ENCODE measurements at regions not wholly inside any gene's neighbourhood (a gene's known extent, or its start where the extent isn't known, plus 50 kb on each side); places are given as distances from the start of the nearest gene placed in this dataset.
"Not testable (repeated sequence)": the region's sequence is repeated elsewhere in the genome, so short reads cannot be mapped to it uniquely, and the experiment has no call there.

DNA sequence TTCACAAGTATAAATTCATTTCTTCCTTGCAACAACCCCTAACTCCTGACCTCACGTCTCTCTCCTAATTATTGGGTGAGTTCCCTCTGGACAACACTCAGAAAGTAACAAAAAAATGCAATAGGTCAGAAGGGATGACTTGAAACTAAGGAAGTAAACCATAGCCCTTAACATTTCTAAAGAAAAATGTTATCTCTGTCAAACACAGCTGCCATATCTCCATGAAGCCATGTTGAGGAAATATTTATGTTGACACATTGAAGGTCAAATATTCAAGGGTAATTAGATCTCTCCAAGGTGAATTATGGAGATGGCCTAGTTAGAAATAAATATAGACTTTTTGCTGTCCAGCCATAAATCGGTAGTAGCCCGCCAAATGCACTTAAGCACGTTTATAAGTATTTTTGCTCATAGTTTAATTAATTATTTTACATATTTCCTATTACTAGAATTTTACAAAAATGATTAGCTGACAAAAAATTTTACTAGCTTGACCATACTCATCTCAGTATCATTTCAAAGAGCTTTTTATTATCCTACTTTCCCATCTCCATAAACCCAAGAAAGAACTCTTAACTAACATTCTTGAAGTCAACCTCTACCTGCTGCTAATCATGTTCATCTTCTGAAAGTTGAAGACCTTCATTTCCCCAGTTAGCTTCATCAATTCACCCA, 160.1 kb upstream of the PKN2 start:
- no peak for DNase-seq

DNA sequence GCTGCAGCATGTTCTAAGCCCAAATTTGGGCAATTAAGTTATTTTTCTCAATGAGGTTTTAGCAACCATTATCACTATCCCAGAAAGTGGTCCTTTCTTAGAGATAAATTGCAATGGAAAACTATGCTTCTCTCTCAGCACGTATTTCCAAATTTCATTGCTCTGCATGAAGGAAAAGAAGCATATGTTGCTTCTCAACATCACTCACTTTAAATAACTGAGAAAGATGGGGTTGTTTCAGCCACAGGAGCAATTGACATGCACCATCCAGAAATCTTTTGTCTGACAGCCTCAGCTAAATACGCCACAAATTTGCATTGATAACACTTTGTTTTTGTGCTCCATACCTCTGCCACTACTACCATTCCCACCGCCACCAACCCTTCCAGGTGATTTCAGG, 157.6 kb upstream of the PKN2 start:
- DNase-seq, result no peak

DNA sequence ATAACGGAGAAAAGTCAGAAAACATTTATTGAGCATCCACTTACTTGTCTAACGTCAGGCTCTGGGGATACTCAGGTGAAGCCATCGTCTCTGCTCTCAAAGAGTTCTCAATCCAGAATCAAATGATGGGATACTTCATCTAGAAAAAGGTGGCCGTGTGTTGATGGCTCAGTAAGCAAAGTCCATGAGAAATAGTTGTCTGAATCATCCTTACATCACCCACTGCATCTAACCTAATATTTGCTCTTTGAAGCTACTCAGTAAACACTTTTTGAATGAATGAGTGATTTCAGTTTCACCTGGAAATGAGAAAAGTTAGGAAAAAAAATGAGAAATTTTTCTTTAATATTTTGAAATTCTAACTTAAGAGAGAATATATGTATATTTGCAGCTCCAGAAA, 155.3 kb upstream of the PKN2 start:
- DNase-seq, result no peak

DNA sequence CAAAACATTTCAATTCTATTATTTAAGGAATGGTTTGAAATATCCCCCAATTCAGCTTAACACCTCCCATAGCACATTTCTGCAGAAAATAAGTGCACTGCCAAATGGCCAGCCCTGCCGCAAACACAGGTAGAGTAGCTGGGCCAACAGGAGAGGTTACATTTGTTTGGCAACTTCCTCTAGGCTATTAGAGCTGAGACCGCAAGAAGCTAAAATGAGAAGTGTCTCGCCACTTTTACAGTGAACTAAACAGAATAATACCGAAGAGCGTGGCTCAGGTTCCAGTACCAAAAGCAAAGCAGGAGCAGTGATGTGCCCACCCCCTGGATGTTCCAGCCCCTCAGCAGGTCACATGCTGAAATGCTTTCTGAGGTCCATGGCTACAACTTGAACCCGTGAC, 154.5 kb upstream of the PKN2 start:
- no peak for DNase-seq

DNA sequence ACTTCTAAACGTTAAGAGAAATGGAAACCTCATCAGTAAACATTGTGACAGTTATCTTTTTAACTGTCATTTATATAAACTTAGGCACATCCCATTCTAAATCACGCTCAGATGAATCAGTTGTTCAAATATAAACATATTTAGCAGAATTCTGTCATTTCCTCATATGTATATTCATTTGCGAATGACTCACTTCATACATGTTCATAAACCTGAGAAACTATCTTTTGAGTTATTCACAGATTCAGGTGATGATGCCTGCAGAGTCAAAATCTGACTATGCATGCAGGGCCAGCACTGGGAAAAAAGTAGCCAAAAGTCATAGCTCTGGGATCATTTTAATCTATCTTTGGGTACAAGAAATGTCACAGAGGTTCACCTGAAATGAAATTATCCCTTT, 153.8 kb upstream of the PKN2 start:
- no peak for DNase-seq

DNA sequence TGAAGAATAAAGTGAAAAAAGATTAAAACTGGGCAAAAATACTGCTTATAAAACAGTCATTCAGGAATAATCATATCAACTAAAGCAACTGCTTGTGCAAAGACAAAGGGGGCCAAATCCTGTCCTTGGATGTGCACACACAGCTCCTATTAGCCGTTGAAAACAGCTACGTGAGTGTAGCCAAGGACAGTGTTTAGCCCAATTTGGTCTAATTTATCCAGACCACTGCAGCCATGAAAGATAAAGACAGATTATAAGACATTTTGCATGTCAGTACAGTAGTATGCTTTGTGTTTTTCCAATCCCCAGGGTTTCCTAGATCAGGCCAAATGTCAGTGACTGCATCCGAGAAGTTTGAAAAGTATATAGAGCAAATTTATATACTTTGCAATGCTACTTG, 146.3 kb upstream of the PKN2 start:
- no peak for DNase-seq

DNA sequence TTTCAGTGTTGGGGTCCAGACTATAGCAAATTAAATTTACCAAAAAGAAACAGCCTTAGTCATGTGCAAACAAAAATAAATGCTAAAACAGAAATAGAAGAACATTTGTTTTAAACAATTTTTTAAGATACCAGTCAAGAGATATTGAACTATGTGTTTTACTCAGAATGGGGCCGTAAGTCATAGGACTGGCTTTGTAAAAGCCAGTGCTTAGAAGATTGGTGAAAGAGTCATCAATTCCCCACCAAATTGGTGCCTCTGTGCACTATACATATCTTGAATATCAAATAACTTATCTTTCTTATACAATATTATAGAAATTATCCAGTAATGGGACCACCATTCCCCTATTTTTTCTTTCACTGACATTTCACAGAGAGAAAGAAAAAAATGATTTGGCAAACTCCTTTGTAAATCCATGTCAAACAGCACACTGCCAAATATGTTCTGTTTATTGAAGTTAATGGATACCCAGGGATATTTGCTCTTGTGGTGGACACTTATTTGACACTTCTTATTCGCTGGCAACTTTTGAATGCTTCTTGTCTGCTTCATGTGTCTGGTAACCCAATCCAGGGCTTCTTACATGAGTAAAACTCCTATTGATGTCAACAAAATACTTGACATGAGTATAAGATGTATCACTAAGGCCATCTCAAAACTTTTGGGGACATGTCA, 145.7 kb upstream of the PKN2 start:
- no peak for DNase-seq

DNA sequence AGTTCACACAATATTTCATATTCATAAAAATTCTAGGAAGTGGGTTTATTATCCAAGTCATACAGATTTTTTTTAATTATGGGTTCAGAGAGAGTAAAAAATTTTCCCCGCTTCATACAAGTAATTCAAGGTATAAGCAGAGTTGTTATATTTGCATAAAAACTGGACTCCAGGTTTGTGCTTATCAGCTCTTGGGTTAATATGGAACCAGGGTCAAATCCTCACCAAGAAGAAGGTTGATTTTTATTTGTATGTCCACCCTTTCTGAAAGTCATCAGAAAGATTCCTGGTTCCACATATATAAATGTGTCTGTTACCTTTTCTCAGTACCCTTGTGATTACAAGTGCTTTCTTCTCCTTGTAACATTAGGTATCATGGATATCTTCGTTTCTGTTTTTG, 143.8 kb upstream of the PKN2 start:
- no peak for DNase-seq

DNA sequence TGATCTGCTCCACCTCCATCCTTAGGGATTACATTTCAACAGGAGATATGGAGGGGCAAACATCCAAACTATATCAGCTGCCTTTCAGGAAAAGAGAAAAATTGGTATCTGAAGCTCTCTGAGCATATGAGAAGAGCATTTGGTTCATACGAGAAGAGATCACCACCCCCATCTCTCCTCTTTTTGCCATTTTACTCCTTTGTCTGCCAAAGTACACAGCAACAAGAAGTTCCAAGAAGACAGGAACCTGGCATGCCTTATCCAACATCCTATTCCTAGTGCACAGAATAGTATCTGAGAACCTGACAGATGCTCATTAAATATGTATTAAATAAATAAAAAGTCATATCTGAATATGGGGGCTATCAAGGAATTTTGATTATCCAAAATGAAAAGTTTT, 142.5 kb upstream of the PKN2 start:
- DNase-seq, result no peak

DNA sequence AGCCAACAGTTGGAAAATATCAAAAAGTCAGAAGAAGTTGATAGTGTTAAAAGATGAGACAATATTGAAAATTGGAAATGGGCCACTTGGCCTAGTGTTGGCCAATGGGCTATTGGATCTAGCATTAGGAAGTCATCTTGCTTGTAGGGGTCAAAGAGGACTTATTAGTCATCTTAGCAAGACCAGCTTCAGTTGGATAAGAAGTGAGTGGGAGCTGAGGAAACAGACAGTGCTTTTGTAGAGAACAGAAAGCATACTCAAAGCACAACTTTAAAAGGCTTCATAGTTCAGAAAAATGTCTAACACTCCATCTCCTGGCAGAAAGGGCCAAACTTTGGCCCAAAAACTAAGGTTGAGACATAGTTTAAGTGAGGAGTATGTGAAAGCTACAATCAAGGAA, 139.9 kb upstream of the PKN2 start:
- no peak for DNase-seq

DNA sequence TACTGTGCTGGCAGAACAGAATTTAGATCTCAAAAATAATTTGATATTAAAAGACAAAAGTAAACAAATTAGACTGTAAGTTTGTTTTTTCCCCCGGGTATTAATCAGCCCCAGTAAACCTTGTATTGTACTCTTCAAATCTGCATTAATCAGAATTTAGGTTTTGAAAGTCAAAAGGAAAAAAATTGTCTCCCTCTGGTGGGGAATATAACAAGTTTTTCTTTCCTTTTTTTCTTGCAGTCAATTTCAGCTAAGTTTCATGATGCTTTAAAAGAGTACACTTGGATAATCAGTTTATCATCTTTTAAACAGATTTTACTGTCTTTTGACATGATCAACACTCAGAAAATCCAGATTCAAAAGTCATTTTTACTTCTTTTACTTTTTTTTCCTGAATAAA, 134.5 kb upstream of the PKN2 start:
- no peak for DNase-seq

DNA sequence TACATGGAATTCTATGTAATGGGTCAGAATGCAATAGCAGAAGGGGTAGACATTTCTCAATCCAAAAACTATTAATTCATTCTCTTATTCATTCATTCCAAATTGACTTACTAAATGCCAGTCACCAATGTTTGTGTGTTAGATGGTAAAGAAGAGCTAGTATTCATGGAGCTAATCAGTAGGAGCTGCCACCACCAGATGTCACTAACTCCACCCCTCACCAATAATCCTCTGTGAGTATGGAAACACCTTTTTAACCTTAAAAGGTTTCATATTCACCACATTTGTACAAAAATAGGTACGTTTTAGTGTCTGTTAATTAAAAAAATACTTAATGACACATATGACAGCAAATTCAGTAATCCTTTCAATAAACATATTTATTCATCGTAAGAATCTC, 131.8 kb upstream of the PKN2 start:
- DNase-seq, result no peak

DNA sequence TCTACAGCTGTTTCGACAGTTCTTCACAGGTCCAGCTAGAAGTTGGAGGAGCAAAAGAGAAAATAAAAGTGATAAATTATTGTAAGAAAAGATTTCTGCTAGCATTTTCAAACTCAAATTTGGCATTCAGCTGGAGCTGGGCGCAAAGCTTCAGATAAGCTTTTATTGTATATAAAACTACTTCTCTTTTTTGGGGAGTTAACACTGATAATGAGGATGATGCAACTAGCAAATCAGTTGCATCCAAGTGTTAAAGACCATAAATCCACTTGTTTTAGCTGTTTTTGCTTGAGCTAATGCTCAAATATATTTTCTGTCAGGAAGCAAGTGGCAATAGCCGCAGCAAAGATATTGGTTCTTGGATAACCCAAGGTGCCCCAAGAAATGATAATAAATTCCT, 127.1 kb upstream of the PKN2 start:
- DNase-seq, result no peak

DNA sequence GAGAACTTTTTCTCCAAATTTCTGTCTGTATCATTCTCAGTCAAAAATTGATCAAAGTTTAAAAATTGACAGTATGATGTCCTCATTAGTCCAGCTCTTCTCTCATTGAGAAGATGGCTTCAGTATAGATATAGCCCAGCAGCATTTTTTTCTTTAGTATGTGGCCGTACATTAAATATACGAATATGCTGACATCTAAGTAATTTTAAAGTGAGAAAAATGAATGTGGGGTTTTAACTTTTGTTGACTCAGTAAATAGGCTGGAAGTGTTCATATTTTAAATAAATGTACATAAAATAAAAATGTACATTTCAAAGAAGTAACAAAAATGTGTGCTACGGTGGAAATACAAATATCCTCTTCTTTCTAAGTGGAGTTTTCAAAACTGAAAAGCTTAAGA, 123.5 kb upstream of the PKN2 start:
- DNase-seq, result no peak

DNA sequence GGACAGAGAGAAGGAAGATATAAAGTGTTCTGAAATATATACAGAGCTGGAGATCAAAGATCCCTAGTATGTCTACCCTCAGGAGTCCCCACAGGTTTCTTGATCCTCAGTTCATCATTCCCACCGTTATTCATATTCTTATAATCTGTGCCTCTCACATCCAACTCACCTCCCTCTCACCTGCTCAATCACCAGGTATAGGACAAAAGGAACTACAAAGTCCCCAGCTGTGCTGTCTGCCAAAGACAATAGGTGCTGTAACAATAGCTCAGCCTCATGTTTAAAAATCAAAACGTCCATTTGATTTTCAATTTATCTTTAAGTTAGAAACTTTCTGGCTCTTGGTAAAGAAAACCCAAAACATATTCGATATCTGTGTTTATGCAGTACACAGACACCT, 121.1 kb upstream of the PKN2 start:
- no peak for DNase-seq

DNA sequence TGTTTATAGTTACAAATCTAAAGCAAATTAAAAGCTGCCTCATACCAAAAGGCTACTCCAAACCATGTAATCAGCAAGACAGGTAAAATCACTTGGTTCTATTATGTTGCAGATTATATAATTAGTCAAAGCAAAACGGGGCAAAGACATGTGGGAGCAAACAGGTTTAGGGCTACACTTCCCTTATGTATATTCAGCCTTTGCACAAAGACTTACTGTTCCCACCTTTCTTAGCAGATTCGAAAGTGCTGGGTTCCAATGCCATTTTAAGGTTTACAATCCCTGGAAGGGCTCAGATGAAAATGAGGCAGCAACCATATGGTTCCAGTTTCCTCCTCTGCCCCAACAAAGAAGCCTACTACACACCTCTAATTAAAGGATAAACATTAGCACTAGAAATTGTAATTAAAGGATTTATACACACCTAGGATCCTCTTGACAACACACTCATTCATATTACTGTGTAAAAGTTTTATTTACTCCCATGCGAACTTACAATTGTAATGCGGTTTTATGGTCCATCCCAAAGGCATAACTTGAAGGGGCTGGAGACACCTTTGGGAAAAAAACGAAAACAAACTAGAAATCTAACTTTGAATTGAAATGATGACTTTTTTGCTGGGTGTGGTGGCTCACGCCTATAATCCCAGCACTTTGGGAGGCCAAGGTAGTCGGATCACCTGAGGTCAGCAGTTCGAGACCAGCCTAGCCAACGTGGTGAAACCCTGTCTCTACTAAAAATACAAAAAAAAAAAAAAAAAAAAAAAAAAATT, 117.3 kb upstream of the PKN2 start:
- DNase-seq, result no peak

DNA sequence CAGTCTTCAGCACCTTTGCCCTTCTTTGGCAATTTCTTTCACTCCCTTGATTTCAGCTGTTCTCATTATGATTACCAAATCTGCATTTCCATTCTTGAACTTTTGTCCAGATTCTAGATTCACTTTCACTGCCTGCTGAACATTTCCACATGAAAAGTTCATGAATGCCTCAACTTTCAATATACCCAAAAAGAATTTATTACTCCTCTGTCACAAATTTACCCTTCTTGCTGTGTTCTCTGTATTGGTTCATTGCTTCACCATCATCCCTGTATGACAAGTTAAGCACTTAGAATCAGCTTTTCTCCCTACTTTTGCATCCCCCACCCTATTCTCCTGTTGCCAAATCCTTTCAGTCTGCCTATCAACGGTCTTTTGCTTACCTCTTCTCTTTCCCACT, 112.6 kb upstream of the PKN2 start:
- no peak for DNase-seq

DNA sequence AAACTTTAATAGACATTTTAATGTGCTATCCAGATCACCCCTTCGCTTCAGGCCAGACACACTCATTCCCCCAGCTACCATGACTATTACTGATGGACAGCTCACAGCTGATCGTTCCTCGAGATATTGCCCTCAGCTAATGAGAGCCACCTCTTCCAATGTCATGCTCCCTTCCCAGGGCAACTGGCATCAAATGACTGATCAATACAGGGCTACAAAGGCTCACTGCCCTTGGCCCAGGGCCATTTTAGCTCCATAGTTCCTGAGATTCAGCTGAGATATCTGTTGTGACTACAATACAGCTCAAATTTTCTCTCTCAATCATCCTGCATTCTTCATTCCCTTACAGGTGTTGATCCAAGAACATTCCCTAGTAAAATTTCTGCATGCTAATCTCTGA, 104.5 kb upstream of the PKN2 start:
- no peak for DNase-seq

DNA sequence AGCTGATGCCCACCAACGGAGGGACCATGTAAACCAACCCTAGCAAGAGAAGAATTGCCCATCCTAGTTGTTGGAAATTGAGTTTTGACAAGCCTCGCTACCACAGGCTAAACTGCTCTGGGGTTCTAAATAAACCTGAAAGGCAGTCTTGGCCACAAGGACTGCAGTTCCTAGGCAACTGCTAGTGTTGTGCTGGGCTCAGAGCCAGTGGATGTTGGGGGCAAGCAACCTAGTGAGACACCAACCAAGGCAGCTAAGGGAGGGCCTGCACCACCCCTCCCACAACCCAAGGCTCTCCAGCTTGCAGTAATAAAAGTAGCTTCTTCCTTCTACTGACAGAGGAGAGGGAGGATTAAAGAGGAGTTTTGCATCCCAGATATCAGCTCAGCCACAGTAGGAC, 102.4 kb upstream of the PKN2 start:
- no peak for DNase-seq

DNA sequence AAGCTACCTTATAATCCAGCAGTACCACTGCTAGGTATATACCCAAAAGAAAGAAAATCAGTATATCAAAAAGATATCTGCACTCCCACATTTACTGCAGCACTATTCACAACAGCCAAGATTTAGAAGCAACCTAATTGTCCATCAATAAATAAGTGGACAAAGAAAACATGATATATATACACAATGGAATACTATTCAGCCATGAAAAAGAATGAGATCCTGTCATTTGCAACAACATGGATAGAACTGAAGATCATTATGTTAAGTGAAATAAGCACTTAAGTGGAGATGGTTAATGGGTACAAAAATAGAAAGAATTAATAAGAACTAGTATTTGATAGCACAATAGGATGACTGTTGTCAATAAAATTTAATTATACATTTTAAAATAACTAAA, 90.7 kb upstream of the PKN2 start:
- no peak for DNase-seq

DNA sequence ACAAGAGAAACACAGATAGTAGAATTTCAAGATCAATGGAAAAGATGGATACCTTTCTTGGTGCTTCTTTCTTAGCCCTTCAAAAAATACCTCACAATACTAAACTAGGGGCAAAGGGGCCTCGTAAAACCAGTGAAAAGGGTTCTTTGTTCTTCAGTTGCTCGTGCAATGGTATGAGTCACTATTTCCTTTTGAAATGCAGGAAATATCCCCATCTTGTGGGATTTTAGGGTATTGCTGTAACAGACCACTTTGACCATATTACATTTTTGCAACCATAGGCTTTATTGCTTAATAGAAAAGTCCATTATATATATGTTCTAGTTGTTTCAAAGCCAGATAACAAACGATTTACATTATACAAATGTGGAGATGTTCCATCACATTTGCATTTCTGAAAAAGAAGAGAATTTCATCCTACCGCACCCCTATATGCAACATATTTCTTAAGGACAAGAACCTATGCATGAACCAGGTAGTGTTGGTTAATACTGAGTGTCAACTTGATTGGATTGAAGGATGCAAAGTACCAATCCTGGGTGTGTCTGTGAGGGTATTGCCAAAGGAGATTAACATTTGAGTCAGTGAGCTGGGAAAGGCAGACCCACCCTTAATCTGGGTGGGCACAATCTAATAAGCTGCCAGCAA, 88.6 kb upstream of the PKN2 start:
- DNase-seq, result peak in 3 of 6 experiments; percentile 3 to 27 (median 17)

DNA sequence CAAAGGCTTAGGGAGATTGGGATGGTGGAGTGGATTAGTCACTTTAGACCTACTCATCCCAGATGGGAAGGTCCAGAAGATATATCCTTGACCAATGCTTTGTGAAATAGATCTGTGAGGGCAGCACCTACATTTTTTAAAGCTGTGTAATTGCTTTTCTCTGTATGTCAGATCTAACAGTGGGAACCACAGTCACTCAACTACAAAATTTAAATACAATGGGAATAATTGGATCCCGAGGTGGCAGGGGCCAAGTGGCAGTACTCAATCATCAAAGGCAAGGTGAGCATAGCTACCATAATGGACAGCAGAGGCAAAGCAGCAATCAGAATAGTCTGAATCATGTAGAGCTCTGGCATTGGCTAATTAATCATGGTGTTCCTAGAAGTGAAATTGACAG, 86.1 kb upstream of the PKN2 start:
- DNase-seq, result not testable (repeated sequence)

DNA sequence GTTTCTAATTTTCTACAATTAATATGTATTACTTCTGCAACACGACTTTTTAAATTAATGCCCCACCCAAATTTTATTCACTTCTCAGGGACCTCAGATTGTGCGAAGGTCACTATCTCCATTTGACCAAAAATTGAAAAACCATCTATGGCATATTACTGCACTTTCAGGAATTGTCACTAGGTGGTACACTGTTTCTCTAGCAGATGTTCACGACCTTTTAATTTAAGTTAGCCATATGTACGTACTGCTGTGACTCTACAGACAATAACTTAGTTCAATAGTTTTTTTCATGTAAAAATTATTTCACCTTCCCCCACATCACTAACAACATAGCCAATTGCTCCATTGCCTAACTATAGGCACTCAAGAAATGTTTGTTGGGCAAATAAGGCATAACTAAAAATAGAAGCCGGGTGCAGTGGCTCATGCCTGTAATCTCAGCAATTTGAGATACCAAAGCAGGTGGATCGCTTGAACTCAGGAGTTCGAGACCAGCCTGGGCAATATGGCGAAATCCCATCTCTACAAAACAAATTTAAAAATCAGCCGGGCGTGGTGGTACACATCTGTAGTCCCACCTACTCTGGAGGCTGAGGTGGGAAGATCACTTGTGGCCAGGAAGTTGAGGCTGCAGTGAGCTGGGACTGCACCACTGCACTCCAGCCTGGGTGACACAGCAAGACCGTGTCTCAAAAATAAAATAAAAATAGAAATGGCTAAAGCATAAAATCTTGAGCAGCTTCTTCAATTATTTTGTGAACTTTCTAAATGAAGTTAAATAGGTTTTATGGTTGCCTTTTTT, 75.7 kb upstream of the PKN2 start:
- peak in 2 of 6 experiments; percentile 5 to 19 for DNase-seq
